ENCODE measurements at regions not wholly inside any gene's neighbourhood (a gene's known extent, or its start where the extent isn't known, plus 50 kb on each side); places are given as distances from the start of the nearest gene placed in this dataset.
A peak's percentile ranks its signal among the peaks of the same experiment; 100 is the strongest.

GRCh38 chr4:3871881-3872833, 106.0 kb downstream of the ADRA2C start:
- TF ChIP-seq HDAC6 (IDR thresholded peaks at IDR 0.05; ENCODE audit: unreplicated experiment) (peak; percentile 82), ZBTB33 (IDR thresholded peaks at IDR 0.05) (no peak)
- FAIRE-seq (no peak), ATAC-seq (no peak), DNase-seq (ENCODE audit: low read depth, low spot score) (no peak)
- CTCF ChIA-PET, result no interaction called here
- 14% methylated on average over 47 of the region's 59 CpGs for WGBS (ENCODE audit: insufficient coverage, insufficient replicate concordance, low lambda C conversion rate, missing lambda C conversion rate)
- intact Hi-C loops (cut with micrococcal nuclease; ENCODE audit: unreplicated experiment) (no loop called here), in situ Hi-C loops (cut with MboI) (no loop called here)
- SMC1A ChIA-PET (ENCODE audit: uncharacterized antibody, unreplicated experiment), result no interaction called here
- H4K20me1 ChIP-seq (ENCODE audit: control insufficient read depth, insufficient read depth), result no peaks in the 10 kb centered on the region
- RAD21 ChIA-PET (ENCODE audit: unreplicated experiment), result no interaction called here
- no peak overlapping the region for H3K4me2 ChIP-seq (ENCODE audit: control insufficient read depth, insufficient read depth)
- H2AFZ ChIP-seq (ENCODE audit: control insufficient read depth, low read depth, low read length), result no peak overlapping the region
- no peaks in the 10 kb centered on the region; the same call in 2 of the 3 replicates for H3K9me3 ChIP-seq (replicated peaks; ENCODE audit: control insufficient read depth, insufficient read depth, low read length)
- no peak overlapping the region for H3K27ac ChIP-seq (ENCODE audit: control insufficient read depth, insufficient read depth)
- H3K4me3 ChIP-seq, result no peak overlapping the region
- no peaks in the 10 kb centered on the region for H3K4me1 ChIP-seq (ENCODE audit: control insufficient read depth, insufficient read depth, low read length)
- no peaks in the 10 kb centered on the region for H3K79me2 ChIP-seq (ENCODE audit: control insufficient read depth, insufficient read depth, low read length)
- H3K9ac ChIP-seq (ENCODE audit: control insufficient read depth, insufficient read depth, low read length), result no peak overlapping the region
- no TSS peak for BruUV-seq (replicated peaks)
- POLR2A ChIA-PET, result no interaction called here
- H3K27me3 ChIP-seq (replicated peaks in 1 of 2; ENCODE audit: control insufficient read depth in 2 of 2, insufficient read depth in 2 of 2, low read length in 1 of 2), result peaks cover 0 to 4% of the 10 kb centered on the region in 2 experiments; a peak in 2 of 4 replicates
- no peaks in the 10 kb centered on the region for H3K36me3 ChIP-seq (ENCODE audit: control insufficient read depth in 2 of 2, insufficient read depth in 2 of 2, low read length in 1 of 2)

- no peak for ATAC-seq
- no peak for FAIRE-seq
- WGBS (ENCODE audit: insufficient coverage, insufficient replicate concordance, low lambda C conversion rate, missing lambda C conversion rate), result 45% methylated on average over 17 of the region's 17 CpGs
- H3K4me2 ChIP-seq (ENCODE audit: control insufficient read depth, insufficient read depth), result no peak overlapping the region
- no peaks in the 10 kb centered on the region for H4K20me1 ChIP-seq (ENCODE audit: control insufficient read depth, insufficient read depth)
- H2AFZ ChIP-seq (ENCODE audit: control insufficient read depth, low read depth, low read length), result no peak overlapping the region
- H3K36me3 ChIP-seq (ENCODE audit: control insufficient read depth in 2 of 2, insufficient read depth in 2 of 2, low read length in 1 of 2), result no peaks in the 10 kb centered on the region
- ChIA-PET RAD21 (ENCODE audit: unreplicated experiment) (no interaction called here), SMC1A (ENCODE audit: uncharacterized antibody, unreplicated experiment) (no interaction called here), CTCF (no interaction called here), POLR2A (no interaction called here)
- H3K27ac ChIP-seq (ENCODE audit: control insufficient read depth, insufficient read depth), result no peak overlapping the region
- H3K79me2 ChIP-seq (ENCODE audit: control insufficient read depth, insufficient read depth, low read length), result no peaks in the 10 kb centered on the region
- DNase-seq (ENCODE audit: low read depth, low spot score), result no peak
- peaks cover 0 to 4% of the 10 kb centered on the region in 2 experiments; a peak in 2 of 4 replicates for H3K27me3 ChIP-seq (replicated peaks in 1 of 2; ENCODE audit: control insufficient read depth in 2 of 2, insufficient read depth in 2 of 2, low read length in 1 of 2)
- H3K9me3 ChIP-seq (replicated peaks; ENCODE audit: control insufficient read depth, insufficient read depth, low read length), result peaks cover 1% of the 10 kb centered on the region; the same call in 1 of the 3 replicates
- BruUV-seq (replicated peaks), result no TSS peak
- H3K9ac ChIP-seq (ENCODE audit: control insufficient read depth, insufficient read depth, low read length), result no peak overlapping the region
- in situ Hi-C loops (cut with MboI), result no loop called here
- intact Hi-C loops (cut with micrococcal nuclease; ENCODE audit: unreplicated experiment), result no loop called here
- no peaks in the 10 kb centered on the region for H3K4me1 ChIP-seq (ENCODE audit: control insufficient read depth, insufficient read depth, low read length)
- no peak overlapping the region for H3K4me3 ChIP-seq
- TF ChIP-seq POU2F2 (IDR thresholded peaks at IDR 0.05; ENCODE audit: borderline replicate concordance, low read depth, low read length), result no peak
- no peak for TF ChIP-seq CREM (IDR thresholded peaks at IDR 0.05; ENCODE audit: low read depth)
- no peak for TF ChIP-seq MXI1 (IDR thresholded peaks at IDR 0.05; ENCODE audit: low read depth, low read length)
- no peak for TF ChIP-seq BHLHE40 (IDR thresholded peaks at IDR 0.05; ENCODE audit: borderline replicate concordance in 1 of 2, low read depth in 2 of 2, low read length in 1 of 2)
- no peak for TF ChIP-seq IRF3 (IDR thresholded peaks at IDR 0.05)
- no peak for TF ChIP-seq ZNF217 (IDR thresholded peaks at IDR 0.05)
- TF ChIP-seq IRF5 (IDR thresholded peaks at IDR 0.05; ENCODE audit: borderline replicate concordance), result no peak
- no peak for TF ChIP-seq SP1 (IDR thresholded peaks at IDR 0.05; ENCODE audit: low read depth, low read length)
- TF ChIP-seq MEF2A (IDR thresholded peaks at IDR 0.05; ENCODE audit: insufficient read depth, low read depth, low read length), result no peak
- TF ChIP-seq KLF5 (IDR thresholded peaks at IDR 0.05; ENCODE audit: partially characterized antibody), result no peak
Observed at GRCh38 chr4:3872834-3873313, 106.7 kb downstream of the ADRA2C start.

Data from GM12878 (cell line).